IMR-90 (cell line): ENCODE measurements at regions not wholly inside any gene's neighbourhood (a gene's known extent, or its start where the extent isn't known, plus 50 kb on each side); places are given as distances from the start of the nearest gene placed in this dataset.
A peak's percentile ranks its signal among the peaks of the same experiment; 100 is the strongest.

Experiments used
- ATAC-seq: fragments of 200-7000 bp; cut with Tn5 transposase; 2 replicates; pipeline ENCODE4 v1.9.1; 2020; ENCODE audit warnings: low read depth, mild to moderate bottlenecking, moderate library complexity
- BruUV-seq: library from RNA; stranded (reverse); fragments of 400-500 nt; replicated peaks from 2 replicates; lab custom pipeline; 2021; lab: Mats Ljungman, UMichigan
- CTCF ChIA-PET: fragments of 300-600 bp; formaldehyde crosslinking; extraction: SDS; loops from one replicate; lab custom pipeline; 2021; ENCODE audit warnings: antibody characterized with exemption; lab: Yijun Ruan, JAX
- POLR2A ChIA-PET: fragments of 300-600 bp; sonication (Branson Sonifier 250); formaldehyde crosslinking; loops from one replicate; lab custom pipeline; 2022; ENCODE audit warnings: antibody characterized with exemption; ENCODE audit not compliant: unreplicated experiment; lab: Charles Lee
- DNase-seq: peaks from one replicate; pipeline ENCODE4 v3.0.0; 2013
- H2AFZ ChIP-seq: replicated peaks from 2 replicates; pipeline ENCODE3; 2013; ENCODE audit warnings: low read length, mild to moderate bottlenecking; ENCODE audit not compliant: poor library complexity
- H2AK5ac ChIP-seq: 2 replicates; pipeline ENCODE4 v1.6.1; 2013; ENCODE audit warnings: low read depth, low read length, inconsistent platforms
- H2AK9ac ChIP-seq: replicated peaks from 2 replicates; pipeline ENCODE3; 2013; ENCODE audit warnings: mild to moderate bottlenecking, low read depth, low read length, moderate library complexity; ENCODE audit not compliant: poor library complexity
- H2BK120ac ChIP-seq: 2 replicates; pipeline ENCODE4 v1.6.1; 2013; ENCODE audit warnings: low read depth, low read length, inconsistent platforms
- H2BK15ac ChIP-seq: 3 replicates; pipeline ENCODE4 v1.6.1; 2013; ENCODE audit warnings: low read depth, low read length, inconsistent platforms
- H2BK20ac ChIP-seq: 2 replicates; pipeline ENCODE4 v1.6.1; 2013; ENCODE audit warnings: low read depth, mild to moderate bottlenecking, inconsistent platforms, low read length, moderate library complexity
- H2BK5ac ChIP-seq: 2 replicates; pipeline ENCODE4 v1.6.1; 2013; ENCODE audit warnings: mild to moderate bottlenecking, low read depth, low read length, inconsistent platforms; ENCODE audit not compliant: poor library complexity, severe bottlenecking
- H3K14ac ChIP-seq: replicated peaks from 2 replicates; pipeline ENCODE4 v1.6.1; 2013; ENCODE audit warnings: low read depth, low read length, inconsistent platforms
- H3K18ac ChIP-seq: 2 replicates; pipeline ENCODE4 v1.6.1; 2013; ENCODE audit warnings: low read depth, low read length, control low read depth
- H3K23ac ChIP-seq: 2 replicates; pipeline ENCODE4 v1.6.1; 2013; ENCODE audit warnings: low read depth, low read length, inconsistent platforms
- H3K27ac ChIP-seq: 2 replicates; pipeline ENCODE4 v1.5.1; 2013; ENCODE audit warnings: mild to moderate bottlenecking, control low read depth, low read length; ENCODE audit not compliant: insufficient read depth
- H3K27me3 ChIP-seq: 2 replicates; pipeline ENCODE4 v1.6.1; 2013; ENCODE audit warnings: low read length; ENCODE audit not compliant: control insufficient read depth, insufficient read depth
- H3K36me3 ChIP-seq: 2 replicates; pipeline ENCODE4 v1.6.1; 2013; ENCODE audit warnings: low read length, mixed read lengths; ENCODE audit not compliant: control insufficient read depth, insufficient read depth
- H3K4ac ChIP-seq: 2 replicates; pipeline ENCODE4 v1.6.1; 2013; ENCODE audit warnings: low read depth, low read length, inconsistent platforms
- H3K4me1 ChIP-seq: 2 replicates; pipeline ENCODE4 v1.6.1; 2013; ENCODE audit warnings: low read length, mixed read lengths; ENCODE audit not compliant: control insufficient read depth, insufficient read depth
- H3K4me2 ChIP-seq: 2 replicates; pipeline ENCODE4 v1.6.1; 2013; ENCODE audit warnings: low read depth, mild to moderate bottlenecking, control low read depth, low read length, moderate library complexity
- H3K4me3 ChIP-seq: 2 replicates; pipeline ENCODE4 v1.5.1; 2013; ENCODE audit warnings: low read depth, mild to moderate bottlenecking, control low read depth, low read length, moderate library complexity; ENCODE audit not compliant: insufficient read depth
- H3K56ac ChIP-seq: 2 replicates; pipeline ENCODE4 v1.6.1; 2013; ENCODE audit warnings: low read length, inconsistent platforms; ENCODE audit not compliant: insufficient read depth; ENCODE audit errors: extremely low read depth
- H3K79me1 ChIP-seq, 2 experiments: 2 replicates each; pipeline ENCODE4 v1.6.1; 2013; ENCODE audit warnings: low read length in 2 of 2, inconsistent platforms in 1 of 2, low read depth in 1 of 2
- H3K9ac ChIP-seq: 2 replicates; pipeline ENCODE4 v1.6.1; 2013; ENCODE audit warnings: low read depth, low read length, control low read depth
- H3K9me1 ChIP-seq: 2 replicates; pipeline ENCODE4 v1.6.1; 2013; ENCODE audit warnings: low read length, inconsistent platforms; ENCODE audit not compliant: insufficient read depth
- H3K9me3 ChIP-seq: 2 replicates; pipeline ENCODE4 v1.6.1; 2013; ENCODE audit warnings: low read length; ENCODE audit not compliant: control insufficient read depth, insufficient read depth
- H4K20me1 ChIP-seq: 2 replicates; pipeline ENCODE4 v1.6.1; 2013; ENCODE audit warnings: low read length, inconsistent platforms; ENCODE audit not compliant: insufficient read depth
- H4K5ac ChIP-seq: 2 replicates; pipeline ENCODE4 v1.6.1; 2013; ENCODE audit warnings: mild to moderate bottlenecking, low read depth, low read length, control low read depth
- H4K8ac ChIP-seq, 2 experiments: 2 replicates each; pipeline ENCODE4 v1.6.1; 2013; ENCODE audit warnings: low read depth in 2 of 2, low read length in 2 of 2, control low read depth in 1 of 2, inconsistent platforms in 1 of 2
- H4K91ac ChIP-seq: 2 replicates; pipeline ENCODE4 v1.6.1; 2013; ENCODE audit warnings: low read depth, low read length, inconsistent platforms; ENCODE audit not compliant: insufficient read depth
- BHLHE40 ChIP-seq: fragments of 150-350 bp; IDR thresholded peaks from 2 replicates; pipeline ENCODE4 v1.6.1; 2016; ENCODE audit warnings: mild to moderate bottlenecking, low read depth, low read length
- CEBPB ChIP-seq: IDR thresholded peaks from 2 replicates; pipeline ENCODE4 v1.6.1; 2012; ENCODE audit warnings: low read depth, low read length, improper control_type of control experiment
- CHD1 ChIP-seq: IDR thresholded peaks from 2 replicates; pipeline ENCODE4 v1.6.1; 2012; ENCODE audit warnings: low read depth, low read length, improper control_type of control experiment
- FOS ChIP-seq: fragments of 150-350 bp; IDR thresholded peaks from 2 replicates; pipeline ENCODE4 v1.6.1; 2016; ENCODE audit warnings: low read depth, low read length
- MAFK ChIP-seq: IDR thresholded peaks from 2 replicates; pipeline ENCODE4 v1.6.1; 2012; ENCODE audit warnings: low read depth, low read length, improper control_type of control experiment
- MXI1 ChIP-seq: IDR thresholded peaks from 2 replicates; pipeline ENCODE4 v1.6.1; 2012; ENCODE audit warnings: low read depth, mild to moderate bottlenecking, low read length, moderate library complexity, borderline replicate concordance
- NFE2L2 ChIP-seq: fragments of 150-350 bp; IDR thresholded peaks from 2 replicates; pipeline ENCODE4 v1.6.1; 2016; ENCODE audit warnings: low read depth, mild to moderate bottlenecking, low read length
- POLR2A ChIP-seq: IDR thresholded peaks from 2 replicates; pipeline ENCODE4 v1.6.1; 2012; ENCODE audit warnings: mild to moderate bottlenecking, low read depth, low read length
- RAD21 ChIP-seq: IDR thresholded peaks from 2 replicates; pipeline ENCODE4 v1.6.1; 2012; ENCODE audit warnings: low read length, improper control_type of control experiment
- RCOR1 ChIP-seq: IDR thresholded peaks from 2 replicates; pipeline ENCODE4 v1.6.1; 2012; ENCODE audit warnings: mild to moderate bottlenecking, low read length, improper control_type of control experiment; ENCODE audit not compliant: insufficient replicate concordance
- SMC3 ChIP-seq: fragments of 150-350 bp; IDR thresholded peaks from 2 replicates; pipeline ENCODE4 v1.6.1; 2016; ENCODE audit warnings: low read depth, mild to moderate bottlenecking, antibody characterized with exemption, low read length, moderate library complexity
- WGBS, 2 experiments: methylation state at CpG; one replicate each; pipeline versions ENCODE4 v1.1.5 to v1.1.7; 2013; ENCODE audit warnings: missing lambda C conversion rate in 2 of 2; ENCODE audit not compliant: insufficient read length in 1 of 2; ENCODE audit errors: extremely low coverage in 2 of 2; 5-methylcytosine and 5-hydroxymethylcytosine counted together
- dilution Hi-C: fragments of 300-500 bp; cut with HindIII; formaldehyde crosslinking; loops from one replicate; pipeline ENCODE4 v1.14.3; 2018; ENCODE audit warnings: low sequenced_read_pairs; ENCODE audit not compliant: unreplicated experiment
- in situ Hi-C: fragments of 300-500 bp; cut with MboI; formaldehyde crosslinking; loops from 3 replicates; pipeline ENCODE4 v1.14.3; 2019; ENCODE audit warnings: low sequenced_read_pairs, inconsistent platforms, mixed read lengths
- intact Hi-C: fragments of 100-400 bp; cut with micrococcal nuclease; formaldehyde crosslinking; loops from 2 replicates; pipeline ENCODE4 v1.10.0; 2022
- TF ChIP-seq, protein P1 (sequence below): fragments of 150-350 bp; IDR thresholded peaks from 2 replicates; pipeline ENCODE4 v1.6.1; 2016; ENCODE audit warnings: low read depth, mild to moderate bottlenecking, low read length, moderate library complexity, borderline replicate concordance
- TF ChIP-seq, protein P2 (sequence below): fragments of 150-350 bp; IDR thresholded peaks from 2 replicates; pipeline ENCODE4 v1.6.1; 2017; ENCODE audit warnings: mild to moderate bottlenecking, antibody characterized with exemption, low read length, low read depth
- TF ChIP-seq, protein P3 (sequence below): conservative IDR thresholded peaks from 2 replicates; pipeline ENCODE4 v1.5.1; 2012; ENCODE audit warnings: mild to moderate bottlenecking, low read depth, low read length, improper control_type of control experiment

DNA sequence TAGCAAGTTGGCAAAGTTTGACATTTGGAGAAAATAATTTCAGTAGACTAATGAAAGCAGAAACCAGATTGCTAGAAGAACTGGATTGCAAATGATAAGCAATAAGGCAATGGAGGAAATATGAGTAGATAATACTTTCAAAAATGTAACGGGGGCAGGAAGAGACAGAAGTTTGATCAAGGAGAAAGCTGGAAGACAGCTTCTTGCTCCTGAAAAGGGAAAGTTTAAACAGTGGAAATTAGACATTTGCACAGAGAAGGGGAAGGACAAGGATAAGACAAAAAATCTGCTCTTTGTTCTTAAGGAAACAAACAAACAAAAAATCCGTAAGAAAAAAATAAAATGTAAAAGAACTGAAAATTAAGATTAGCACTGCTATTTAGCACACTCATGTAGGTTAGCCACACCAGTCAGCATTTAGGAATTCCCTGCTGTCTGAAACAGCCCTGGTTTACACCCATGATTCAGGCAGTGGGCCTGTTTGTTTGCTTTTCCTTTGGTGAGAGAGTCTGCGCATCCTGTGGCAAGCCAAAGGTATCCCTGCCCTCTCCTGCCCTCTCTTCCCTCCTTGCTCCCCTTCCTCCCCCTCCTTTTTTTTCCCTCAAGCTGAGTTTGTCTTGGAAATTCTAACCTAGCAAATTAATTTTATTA lies 104.3 kb upstream of the CAV2 start:
- dilution Hi-C loops (no loop called here), intact Hi-C loops (loop anchor here (2.0 kb wide), 2 partner anchors 124 to 132 kb away; no protein-coding TSS in a partner anchor), in situ Hi-C loops (no loop called here)
- peak; percentile 94 for DNase-seq
- Histone ChIP-seq H3K27ac (peak overlapping the region; percentile 30; the same call in 1 of the 2 replicates), H3K27me3 (no peaks in the 10 kb centered on the region), H3K18ac (peak overlapping the region; percentile 84; the same call in 1 of the 2 replicates), H2AK9ac (no peak overlapping the region), H3K14ac (no peak overlapping the region), H2BK120ac (peak overlapping the region; percentile 90), H3K36me3 (no peaks in the 10 kb centered on the region), H2AK5ac (no peak overlapping the region), H3K23ac (peak overlapping the region; percentile 14; the same call in 1 of the 2 replicates), H2BK15ac (peak overlapping the region; percentile 39; the same call in 1 of the 3 replicates), H2BK20ac (peak overlapping the region; percentile 80), H3K79me1 (no peaks in the 10 kb centered on the region), H3K4ac (peak overlapping the region; percentile 51; the same call in 1 of the 2 replicates), H4K91ac (peak overlapping the region; percentile 29), H2AFZ (peak overlapping the region; percentile 34), H4K8ac (peak overlapping the region; percentile 31 to 85; a peak in 3 of 4 replicates), H3K9me3 (peaks cover 2% of the 10 kb centered on the region; the same call in 1 of the 2 replicates), H4K20me1 (no peaks in the 10 kb centered on the region), H3K4me3 (no peak overlapping the region; the same call in 1 of the 2 replicates), H3K4me2 (peak overlapping the region; percentile 85; the same call in 1 of the 2 replicates), H2BK5ac (peak overlapping the region; percentile 98), H3K56ac (peak overlapping the region; percentile 84), H3K4me1 (peaks cover 7% of the 10 kb centered on the region), H3K9ac (peak overlapping the region; percentile 17; the same call in 1 of the 2 replicates), H4K5ac (peak overlapping the region; percentile 58; the same call in 1 of the 2 replicates), H3K9me1 (peaks cover 3% of the 10 kb centered on the region)
- POLR2A ChIA-PET: interaction anchor here (0.7 to 1.0 kb wide), 2 partner anchors 18 to 130 kb away, joined by 3 to 4 read pairs; no protein-coding TSS in a partner anchor
- no TSS peak for BruUV-seq
- peak; percentile 97 for ATAC-seq
- WGBS, 2 experiments: 0% methylated on average over 1 of the region's 3 CpGs; no CpG with 5 or more reads in 1 of the 2 experiments
- CTCF ChIA-PET: interaction anchor here (0.6 kb wide), 1 partner anchor 92 kb away, joined by 3 read pairs; no protein-coding TSS in a partner anchor
- TF ChIP-seq BHLHE40: peak; percentile 22; the same call in 1 of the 2 replicates
- TF ChIP-seq CEBPB: no peak
- TF ChIP-seq, protein P1, sequence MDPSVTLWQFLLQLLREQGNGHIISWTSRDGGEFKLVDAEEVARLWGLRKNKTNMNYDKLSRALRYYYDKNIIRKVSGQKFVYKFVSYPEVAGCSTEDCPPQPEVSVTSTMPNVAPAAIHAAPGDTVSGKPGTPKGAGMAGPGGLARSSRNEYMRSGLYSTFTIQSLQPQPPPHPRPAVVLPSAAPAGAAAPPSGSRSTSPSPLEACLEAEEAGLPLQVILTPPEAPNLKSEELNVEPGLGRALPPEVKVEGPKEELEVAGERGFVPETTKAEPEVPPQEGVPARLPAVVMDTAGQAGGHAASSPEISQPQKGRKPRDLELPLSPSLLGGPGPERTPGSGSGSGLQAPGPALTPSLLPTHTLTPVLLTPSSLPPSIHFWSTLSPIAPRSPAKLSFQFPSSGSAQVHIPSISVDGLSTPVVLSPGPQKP: no peak
- TF ChIP-seq RCOR1: peak; percentile 61
- peak; percentile 24 for TF ChIP-seq RAD21
- no peak for TF ChIP-seq POLR2A
- TF ChIP-seq, protein P2, sequence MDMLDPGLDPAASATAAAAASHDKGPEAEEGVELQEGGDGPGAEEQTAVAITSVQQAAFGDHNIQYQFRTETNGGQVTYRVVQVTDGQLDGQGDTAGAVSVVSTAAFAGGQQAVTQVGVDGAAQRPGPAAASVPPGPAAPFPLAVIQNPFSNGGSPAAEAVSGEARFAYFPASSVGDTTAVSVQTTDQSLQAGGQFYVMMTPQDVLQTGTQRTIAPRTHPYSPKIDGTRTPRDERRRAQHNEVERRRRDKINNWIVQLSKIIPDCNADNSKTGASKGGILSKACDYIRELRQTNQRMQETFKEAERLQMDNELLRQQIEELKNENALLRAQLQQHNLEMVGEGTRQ: no peak
- TF ChIP-seq, protein P3, sequence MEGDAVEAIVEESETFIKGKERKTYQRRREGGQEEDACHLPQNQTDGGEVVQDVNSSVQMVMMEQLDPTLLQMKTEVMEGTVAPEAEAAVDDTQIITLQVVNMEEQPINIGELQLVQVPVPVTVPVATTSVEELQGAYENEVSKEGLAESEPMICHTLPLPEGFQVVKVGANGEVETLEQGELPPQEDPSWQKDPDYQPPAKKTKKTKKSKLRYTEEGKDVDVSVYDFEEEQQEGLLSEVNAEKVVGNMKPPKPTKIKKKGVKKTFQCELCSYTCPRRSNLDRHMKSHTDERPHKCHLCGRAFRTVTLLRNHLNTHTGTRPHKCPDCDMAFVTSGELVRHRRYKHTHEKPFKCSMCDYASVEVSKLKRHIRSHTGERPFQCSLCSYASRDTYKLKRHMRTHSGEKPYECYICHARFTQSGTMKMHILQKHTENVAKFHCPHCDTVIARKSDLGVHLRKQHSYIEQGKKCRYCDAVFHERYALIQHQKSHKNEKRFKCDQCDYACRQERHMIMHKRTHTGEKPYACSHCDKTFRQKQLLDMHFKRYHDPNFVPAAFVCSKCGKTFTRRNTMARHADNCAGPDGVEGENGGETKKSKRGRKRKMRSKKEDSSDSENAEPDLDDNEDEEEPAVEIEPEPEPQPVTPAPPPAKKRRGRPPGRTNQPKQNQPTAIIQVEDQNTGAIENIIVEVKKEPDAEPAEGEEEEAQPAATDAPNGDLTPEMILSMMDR: no peak
- TF ChIP-seq CHD1: no peak
- no peak for TF ChIP-seq SMC3
- TF ChIP-seq MXI1: no peak
- TF ChIP-seq MAFK: peak; percentile 75
- TF ChIP-seq NFE2L2: peak; percentile 61
- peak; percentile 90 for TF ChIP-seq FOS
